ENCODE measurements at regions not wholly inside any gene's neighbourhood (a gene's known extent, or its start where the extent isn't known, plus 50 kb on each side); places are given as distances from the start of the nearest gene placed in this dataset.

GRCh38 chr13:87884884-87885283 is 213.7 kb downstream of the SLITRK5 start:
- Histone ChIP-seq H3K36me3 (ENCODE audit: insufficient read depth, low read length) (no peaks in the 10 kb centered on the region), H3K9ac (ENCODE audit: insufficient read length) (no peak overlapping the region), H3K4me3 (no peak overlapping the region), H3K9me3 (ENCODE audit: low read depth, low read length) (no peaks in the 10 kb centered on the region), H3K27ac (no peak overlapping the region)
- TF ChIP-seq POLR2AphosphoS5 (IDR thresholded peaks at IDR 0.05; ENCODE audit: borderline replicate concordance, low read depth, low read length) (no peak), FOXP2 (optimal IDR thresholded peaks at IDR 0.05; ENCODE audit: control extremely low read depth, extremely low read length, insufficient read depth) (no peak), EZH2 (IDR thresholded peaks at IDR 0.05) (no peak)
- no peak for DNase-seq (ENCODE audit: low read depth, low spot score)

- Histone ChIP-seq H3K36me3 (ENCODE audit: insufficient read depth, low read length) (no peaks in the 10 kb centered on the region), H3K9me3 (ENCODE audit: low read depth, low read length) (no peaks in the 10 kb centered on the region), H3K4me3 (no peak overlapping the region), H3K27ac (no peak overlapping the region), H3K9ac (ENCODE audit: insufficient read length) (no peak overlapping the region)
- DNase-seq (ENCODE audit: low read depth, low spot score) = no peak
- no peak for TF ChIP-seq POLR2AphosphoS5 (IDR thresholded peaks at IDR 0.05; ENCODE audit: borderline replicate concordance, low read depth, low read length)
- TF ChIP-seq FOXP2 (optimal IDR thresholded peaks at IDR 0.05; ENCODE audit: control extremely low read depth, extremely low read length, insufficient read depth) = no peak
- TF ChIP-seq EZH2 (IDR thresholded peaks at IDR 0.05) = no peak
Measured at GRCh38 chr13:87887459-87888123, 216.4 kb downstream of the SLITRK5 start.

GRCh38 chr13:87889254-87889653 is 218.1 kb downstream of the SLITRK5 start:
- H3K36me3 ChIP-seq (ENCODE audit: insufficient read depth, low read length) = no peaks in the 10 kb centered on the region
- no peak overlapping the region for H3K9ac ChIP-seq (ENCODE audit: insufficient read length)
- TF ChIP-seq POLR2AphosphoS5 (IDR thresholded peaks at IDR 0.05; ENCODE audit: borderline replicate concordance, low read depth, low read length) (no peak), FOXP2 (optimal IDR thresholded peaks at IDR 0.05; ENCODE audit: control extremely low read depth, extremely low read length, insufficient read depth) (no peak), EZH2 (IDR thresholded peaks at IDR 0.05) (no peak)
- DNase-seq (ENCODE audit: low read depth, low spot score) = no peak
- no peak overlapping the region for H3K4me3 ChIP-seq
- H3K27ac ChIP-seq = no peak overlapping the region
- no peaks in the 10 kb centered on the region for H3K9me3 ChIP-seq (ENCODE audit: low read depth, low read length)

- H3K4me3 ChIP-seq = no peak overlapping the region
- no peaks in the 10 kb centered on the region for H3K36me3 ChIP-seq (ENCODE audit: insufficient read depth, low read length)
- H3K27ac ChIP-seq = no peak overlapping the region
- H3K9ac ChIP-seq (ENCODE audit: insufficient read length) = no peak overlapping the region
- TF ChIP-seq POLR2AphosphoS5 (IDR thresholded peaks at IDR 0.05; ENCODE audit: borderline replicate concordance, low read depth, low read length) (no peak), FOXP2 (optimal IDR thresholded peaks at IDR 0.05; ENCODE audit: control extremely low read depth, extremely low read length, insufficient read depth) (no peak), EZH2 (IDR thresholded peaks at IDR 0.05) (no peak)
- DNase-seq (ENCODE audit: low read depth, low spot score) = no peak
- no peaks in the 10 kb centered on the region for H3K9me3 ChIP-seq (ENCODE audit: low read depth, low read length)
Measured at GRCh38 chr13:87893186-87893585, 222.0 kb downstream of the SLITRK5 start.

- H3K4me3 ChIP-seq = no peak overlapping the region
- DNase-seq (ENCODE audit: low read depth, low spot score) = no peak
- no peak for TF ChIP-seq EZH2 (IDR thresholded peaks at IDR 0.05)
- no peak for TF ChIP-seq FOXP2 (optimal IDR thresholded peaks at IDR 0.05; ENCODE audit: control extremely low read depth, extremely low read length, insufficient read depth)
- no peak for TF ChIP-seq POLR2AphosphoS5 (IDR thresholded peaks at IDR 0.05; ENCODE audit: borderline replicate concordance, low read depth, low read length)
- H3K9me3 ChIP-seq (ENCODE audit: low read depth, low read length) = no peaks in the 10 kb centered on the region
- no peak overlapping the region for H3K9ac ChIP-seq (ENCODE audit: insufficient read length)
- no peak overlapping the region for H3K27ac ChIP-seq
- H3K36me3 ChIP-seq (ENCODE audit: insufficient read depth, low read length) = no peaks in the 10 kb centered on the region
Measured at GRCh38 chr13:87894059-87894458, 222.9 kb downstream of the SLITRK5 start.

- Histone ChIP-seq H3K4me3 (no peak overlapping the region), H3K27ac (no peak overlapping the region), H3K9ac (ENCODE audit: insufficient read length) (no peak overlapping the region), H3K9me3 (ENCODE audit: low read depth, low read length) (no peaks in the 10 kb centered on the region), H3K36me3 (ENCODE audit: insufficient read depth, low read length) (no peaks in the 10 kb centered on the region)
- no peak for DNase-seq (ENCODE audit: low read depth, low spot score)
- TF ChIP-seq EZH2 (IDR thresholded peaks at IDR 0.05) = no peak
Measured at GRCh38 chr13:87903553-87903952, 232.4 kb downstream of the SLITRK5 start.

GRCh38 chr13:87906411-87906810 is 235.2 kb downstream of the SLITRK5 start:
- TF ChIP-seq FOXP2 (optimal IDR thresholded peaks at IDR 0.05; ENCODE audit: control extremely low read depth, extremely low read length, insufficient read depth) (no peak), POLR2AphosphoS5 (IDR thresholded peaks at IDR 0.05; ENCODE audit: borderline replicate concordance, low read depth, low read length) (no peak), EZH2 (IDR thresholded peaks at IDR 0.05) (no peak)
- H3K9me3 ChIP-seq (ENCODE audit: low read depth, low read length) = no peaks in the 10 kb centered on the region
- H3K36me3 ChIP-seq (ENCODE audit: insufficient read depth, low read length) = no peaks in the 10 kb centered on the region
- no peak overlapping the region for H3K9ac ChIP-seq (ENCODE audit: insufficient read length)
- no peak overlapping the region for H3K27ac ChIP-seq
- no peak overlapping the region for H3K4me3 ChIP-seq
- DNase-seq (ENCODE audit: low read depth, low spot score) = no peak

- H3K9me3 ChIP-seq (ENCODE audit: low read depth, low read length) = no peaks in the 10 kb centered on the region
- no peak overlapping the region for H3K4me3 ChIP-seq
- H3K27ac ChIP-seq = no peak overlapping the region
- no peaks in the 10 kb centered on the region for H3K36me3 ChIP-seq (ENCODE audit: insufficient read depth, low read length)
- no peak for TF ChIP-seq EZH2 (IDR thresholded peaks at IDR 0.05)
- no peak for TF ChIP-seq FOXP2 (optimal IDR thresholded peaks at IDR 0.05; ENCODE audit: control extremely low read depth, extremely low read length, insufficient read depth)
- no peak for TF ChIP-seq POLR2AphosphoS5 (IDR thresholded peaks at IDR 0.05; ENCODE audit: borderline replicate concordance, low read depth, low read length)
- no peak for DNase-seq (ENCODE audit: low read depth, low spot score)
- H3K9ac ChIP-seq (ENCODE audit: insufficient read length) = no peak overlapping the region
Measured at GRCh38 chr13:87907202-87907601, 236.0 kb downstream of the SLITRK5 start.

GRCh38 chr13:87919956-87920355 is 248.8 kb downstream of the SLITRK5 start:
- H3K9me3 ChIP-seq (ENCODE audit: low read depth, low read length) = no peaks in the 10 kb centered on the region
- H3K36me3 ChIP-seq (ENCODE audit: insufficient read depth, low read length) = no peaks in the 10 kb centered on the region
- DNase-seq (ENCODE audit: low read depth, low spot score) = no peak
- H3K4me3 ChIP-seq = no peak overlapping the region
- H3K9ac ChIP-seq (ENCODE audit: insufficient read length) = no peak overlapping the region
- no peak overlapping the region for H3K27ac ChIP-seq
- TF ChIP-seq EZH2 (IDR thresholded peaks at IDR 0.05) (no peak), FOXP2 (optimal IDR thresholded peaks at IDR 0.05; ENCODE audit: control extremely low read depth, extremely low read length, insufficient read depth) (no peak), POLR2AphosphoS5 (IDR thresholded peaks at IDR 0.05; ENCODE audit: borderline replicate concordance, low read depth, low read length) (no peak)
